T-helper 2 cell treated with Interferon-gamma antibody and Interleukin-4, amounts not matched to agents 100 ng/mL and 5 ng/mL, for 36 hours (primary cell): ENCODE measurements at regions not wholly inside any gene's neighbourhood (a gene's known extent, or its start where the extent isn't known, plus 50 kb on each side); places are given as distances from the start of the nearest gene placed in this dataset.

Experiments
- intact Hi-C: fragments of 100-400 bp; cut with micrococcal nuclease; formaldehyde crosslinking; loops from one replicate; pipeline ENCODE4 v1.15.1; 2023

DNA sequence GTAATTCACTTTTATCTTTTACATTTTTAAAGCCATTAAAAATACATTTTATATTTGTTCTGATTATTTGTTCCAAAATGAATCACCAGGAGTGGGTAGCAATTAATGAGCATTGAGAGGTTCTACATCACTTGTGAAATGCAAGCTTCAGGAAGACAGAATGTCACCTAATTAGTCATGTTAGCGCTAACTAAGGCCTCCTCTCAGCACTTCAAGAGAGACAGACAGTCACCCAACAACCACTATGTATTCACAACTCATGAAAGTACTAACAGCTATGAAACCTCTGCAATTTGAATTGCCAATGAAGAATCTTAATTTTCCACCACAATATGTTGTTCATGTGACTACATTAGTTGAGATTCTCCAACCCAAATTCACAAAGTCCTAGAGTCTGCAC is 611.0 kb downstream of the KCNJ3 start:
- intact Hi-C loops, result no loop called here

GRCh38 chr2:155308367-155309009 is 610.0 kb downstream of the KCNJ3 start:
- intact Hi-C loops, result no loop called here

DNA sequence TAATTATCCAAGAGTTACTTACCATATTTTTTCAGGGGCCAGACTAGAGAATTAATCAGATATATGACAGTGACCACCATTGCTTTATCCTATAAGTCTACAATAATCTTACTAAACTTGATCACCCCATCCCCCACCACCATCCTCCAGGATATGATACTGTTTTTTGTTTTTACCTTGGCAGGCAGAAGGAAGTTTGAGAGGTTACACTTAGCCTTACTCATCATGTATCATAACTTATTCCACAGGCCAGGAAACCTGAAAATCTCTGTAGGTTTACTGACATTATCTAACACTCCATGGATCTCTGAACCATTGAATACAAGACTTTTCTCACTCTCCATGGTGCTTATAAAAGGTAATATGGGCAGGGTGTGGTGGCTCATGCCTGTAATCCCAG is 602.7 kb downstream of the KCNJ3 start:
- intact Hi-C loops, result no loop called here

DNA sequence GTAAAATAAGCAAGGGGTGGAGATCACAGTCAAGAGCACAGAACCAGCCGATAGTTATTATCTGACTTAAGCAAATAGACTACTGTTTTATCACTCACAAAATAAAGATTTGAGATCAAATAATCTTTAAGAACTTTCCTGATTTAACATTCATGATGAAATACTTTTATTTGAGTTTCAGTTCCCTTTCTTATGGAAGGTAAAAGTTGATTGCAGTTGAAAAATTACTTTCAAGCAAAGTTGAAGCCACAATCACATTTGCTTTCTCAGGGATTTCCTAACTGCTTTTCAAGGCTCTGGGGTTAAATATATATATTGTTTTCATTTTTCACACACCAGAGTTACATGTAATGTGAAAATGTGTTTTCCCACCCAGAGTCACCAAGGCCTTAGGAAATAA is 599.5 kb downstream of the KCNJ3 start:
- intact Hi-C loops, result no loop called here

GRCh38 chr2:155294358-155294757 is 595.9 kb downstream of the KCNJ3 start:
- intact Hi-C loops, result no loop called here

DNA sequence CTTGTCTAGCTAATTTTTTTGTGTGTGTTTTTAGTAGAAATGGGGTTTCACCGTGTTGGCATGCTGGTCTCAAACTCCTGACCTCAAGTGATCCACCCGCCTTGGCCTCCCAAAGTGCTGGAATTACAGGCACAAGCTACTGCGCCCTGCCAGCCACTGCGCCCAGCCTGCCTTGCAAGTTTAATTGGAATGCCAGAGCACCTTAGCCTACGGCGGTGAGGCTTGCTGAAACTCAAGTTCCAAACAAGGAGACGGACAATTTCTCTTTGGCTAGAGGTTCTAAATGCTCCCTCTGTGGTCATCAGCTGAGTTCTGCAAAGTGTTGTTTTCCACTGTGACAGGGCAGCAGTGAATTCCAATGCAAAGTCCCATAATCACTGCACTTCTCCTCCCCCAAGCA is 583.4 kb downstream of the KCNJ3 start:
- intact Hi-C loops, result no loop called here

DNA sequence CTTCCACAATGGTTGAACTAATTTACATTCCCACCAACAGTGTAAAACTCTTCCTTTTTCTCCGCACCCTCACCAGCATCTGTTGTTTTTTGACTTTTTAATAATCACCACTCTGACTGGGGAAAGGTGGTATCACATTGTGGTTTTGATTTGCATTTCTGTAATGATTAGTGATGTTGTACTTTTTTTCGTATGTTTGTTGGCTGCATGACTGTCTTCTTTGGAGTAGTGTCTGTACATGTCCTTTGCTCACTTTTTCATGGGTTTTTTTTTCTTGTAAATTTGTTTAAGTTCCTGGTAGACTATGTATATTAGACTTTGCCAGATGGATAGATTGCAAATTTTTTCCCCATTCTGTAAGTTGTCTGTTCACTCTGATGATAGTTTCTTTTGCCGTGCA is 574.8 kb downstream of the KCNJ3 start:
- intact Hi-C loops, result no loop called here

- intact Hi-C loops, result no loop called here
These were observed 568.1 kb downstream of the KCNJ3 start for GRCh38 chr2:155266583-155266982.

DNA sequence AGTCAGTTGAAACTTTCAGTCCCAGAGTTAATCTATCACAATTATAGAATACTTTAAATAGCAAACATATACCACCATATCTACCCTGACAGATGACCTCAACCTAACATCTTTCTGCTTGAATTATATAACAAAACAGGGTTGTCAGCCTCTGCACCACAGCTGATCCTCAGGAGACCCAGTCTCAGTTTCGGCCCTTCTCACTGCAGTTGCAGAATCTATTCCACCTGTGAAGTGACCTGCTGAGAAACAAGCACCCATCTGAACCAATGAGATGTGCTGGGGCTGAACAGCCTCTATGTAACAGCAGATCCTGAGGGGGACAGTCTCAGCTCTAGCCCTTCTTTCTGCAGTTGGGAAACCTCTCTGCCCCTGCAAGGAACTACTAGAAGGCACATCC is 567.6 kb downstream of the KCNJ3 start:
- intact Hi-C loops, result no loop called here

DNA sequence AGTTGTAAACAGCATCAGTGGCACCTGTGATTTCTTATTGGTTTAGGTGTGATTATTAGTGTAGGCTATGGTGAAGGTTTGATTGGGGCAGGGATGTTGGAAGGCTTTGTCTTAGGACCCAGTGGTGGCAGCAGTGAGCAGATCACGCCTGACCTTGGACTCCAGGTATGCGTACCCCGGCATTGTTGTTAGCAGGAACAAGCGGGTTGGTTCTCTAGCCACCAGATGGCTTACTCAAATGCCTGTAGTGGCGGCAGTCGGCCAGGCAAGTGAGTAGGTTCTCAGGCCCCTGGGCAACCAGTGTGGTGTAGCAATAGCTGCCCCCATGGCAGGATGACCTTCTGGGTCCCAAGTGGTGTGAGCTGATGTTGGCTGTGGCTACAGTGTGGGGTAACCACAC is 558.3 kb downstream of the KCNJ3 start:
- intact Hi-C loops, result no loop called here

- intact Hi-C loops, result no loop called here
These were observed 552.3 kb downstream of the KCNJ3 start for GRCh38 chr2:155250800-155251199.

DNA sequence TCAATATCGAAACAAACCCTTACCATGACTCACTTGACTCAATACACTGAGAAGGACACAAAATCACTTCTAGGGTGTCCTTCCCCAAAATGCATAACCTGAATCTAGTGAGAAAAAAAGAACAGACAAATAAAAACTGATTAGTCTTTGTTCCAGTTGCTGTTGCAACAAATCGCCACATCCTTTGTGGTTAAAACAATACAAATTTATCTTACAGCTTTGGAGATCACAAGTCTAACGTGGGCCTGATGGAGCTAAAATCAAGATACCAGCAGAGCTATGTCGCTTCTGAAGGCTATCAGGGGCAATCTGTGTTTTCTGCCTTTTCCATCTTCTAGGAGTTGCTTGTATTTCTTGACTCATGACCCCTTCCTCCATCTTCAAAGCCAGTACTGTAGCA is 541.7 kb downstream of the KCNJ3 start:
- intact Hi-C loops, result no loop called here

DNA sequence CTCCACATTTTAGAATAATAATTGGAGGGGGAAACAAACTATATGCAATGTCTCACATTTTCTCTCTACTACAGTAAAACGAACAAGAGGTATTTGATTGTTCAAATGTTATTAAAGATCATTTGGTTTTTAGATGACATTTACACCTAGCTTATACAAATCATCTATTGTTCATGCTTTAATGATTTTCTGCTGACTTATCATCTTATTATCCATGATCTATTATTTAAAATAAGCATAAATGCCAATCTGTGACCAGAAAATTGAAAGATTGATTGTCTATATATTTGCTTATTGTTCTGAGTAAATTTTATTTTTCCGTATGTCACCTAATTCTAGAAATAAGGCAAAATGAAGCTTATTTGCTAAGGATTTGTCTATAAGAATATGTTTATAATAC is 537.2 kb downstream of the KCNJ3 start:
- intact Hi-C loops, result no loop called here

DNA sequence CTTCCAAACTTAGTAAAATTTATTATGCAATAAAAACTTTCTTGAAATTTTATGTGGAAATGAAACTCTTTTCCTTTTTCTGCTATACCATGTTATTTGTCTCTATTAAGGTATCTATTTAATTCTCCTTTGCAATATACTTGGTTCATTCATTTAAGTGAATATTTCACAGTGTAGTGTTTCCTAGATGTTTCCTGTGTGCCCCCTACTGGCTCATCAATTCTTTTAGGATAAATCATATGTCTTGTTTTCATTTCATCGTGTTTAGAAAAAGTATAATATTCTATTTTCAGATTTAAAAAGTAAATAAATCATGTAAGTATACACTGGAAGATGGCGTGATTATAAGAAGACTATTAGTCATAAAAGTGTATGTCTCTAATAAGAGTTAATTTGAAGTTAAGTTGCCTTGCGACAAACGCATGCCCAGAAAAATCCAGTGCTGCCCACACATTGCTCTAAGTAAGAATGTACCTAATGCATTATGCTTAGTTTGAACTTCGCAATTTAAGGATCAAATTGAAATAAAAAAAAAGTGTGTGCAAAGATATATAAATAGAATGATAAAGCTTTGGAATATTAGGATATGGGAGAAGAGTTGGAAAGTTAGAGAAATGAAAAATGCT is 525.4 kb downstream of the KCNJ3 start:
- intact Hi-C loops, result no loop called here

DNA sequence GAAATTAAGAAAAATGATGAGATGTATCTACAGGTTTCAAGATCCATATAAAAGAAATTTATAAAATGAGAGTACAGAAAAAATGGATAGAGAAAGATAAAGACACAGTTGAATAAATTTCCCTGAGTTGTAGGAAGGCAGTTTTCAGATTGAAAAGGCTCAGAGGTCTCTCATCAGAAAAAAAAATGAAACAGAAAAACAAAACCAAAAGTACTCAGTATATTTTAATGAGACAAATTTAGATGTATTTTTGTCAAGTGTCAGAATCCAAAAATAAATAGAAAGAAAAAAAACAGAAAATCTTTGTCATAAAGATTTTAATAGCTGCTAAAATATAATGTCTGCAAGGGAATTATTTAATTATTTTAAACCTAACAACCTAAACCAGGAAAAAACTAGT is 520.5 kb downstream of the KCNJ3 start:
- intact Hi-C loops, result no loop called here

DNA sequence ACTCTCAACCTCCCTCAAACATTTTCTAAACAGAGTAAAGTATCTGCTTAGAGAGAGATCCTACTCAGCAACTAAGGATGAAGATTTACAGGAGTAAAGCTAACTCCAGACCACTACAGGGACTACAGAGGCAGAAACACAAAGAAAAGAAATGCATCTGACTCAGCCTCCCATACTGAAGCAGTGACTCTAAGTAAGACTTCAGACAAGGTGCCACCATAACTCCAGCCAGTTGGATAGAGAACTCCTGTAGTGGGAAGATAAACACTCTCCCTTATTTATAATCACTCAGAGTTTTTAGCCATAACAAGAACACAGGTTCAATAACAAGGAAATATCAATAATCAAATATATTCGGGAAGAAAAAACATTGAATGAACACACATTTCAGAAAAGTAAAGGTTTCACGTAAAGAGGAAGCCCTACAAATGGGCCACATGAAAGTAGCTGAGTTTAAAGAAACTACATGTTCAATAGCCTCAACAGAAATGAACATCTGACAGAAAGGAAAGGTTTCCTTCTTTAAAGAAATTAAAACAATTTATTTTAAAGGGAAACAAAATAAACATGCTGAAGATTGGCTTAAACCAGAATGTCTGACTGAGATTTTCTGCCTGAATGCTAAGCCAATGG is 519.9 kb downstream of the KCNJ3 start:
- intact Hi-C loops, result no loop called here

DNA sequence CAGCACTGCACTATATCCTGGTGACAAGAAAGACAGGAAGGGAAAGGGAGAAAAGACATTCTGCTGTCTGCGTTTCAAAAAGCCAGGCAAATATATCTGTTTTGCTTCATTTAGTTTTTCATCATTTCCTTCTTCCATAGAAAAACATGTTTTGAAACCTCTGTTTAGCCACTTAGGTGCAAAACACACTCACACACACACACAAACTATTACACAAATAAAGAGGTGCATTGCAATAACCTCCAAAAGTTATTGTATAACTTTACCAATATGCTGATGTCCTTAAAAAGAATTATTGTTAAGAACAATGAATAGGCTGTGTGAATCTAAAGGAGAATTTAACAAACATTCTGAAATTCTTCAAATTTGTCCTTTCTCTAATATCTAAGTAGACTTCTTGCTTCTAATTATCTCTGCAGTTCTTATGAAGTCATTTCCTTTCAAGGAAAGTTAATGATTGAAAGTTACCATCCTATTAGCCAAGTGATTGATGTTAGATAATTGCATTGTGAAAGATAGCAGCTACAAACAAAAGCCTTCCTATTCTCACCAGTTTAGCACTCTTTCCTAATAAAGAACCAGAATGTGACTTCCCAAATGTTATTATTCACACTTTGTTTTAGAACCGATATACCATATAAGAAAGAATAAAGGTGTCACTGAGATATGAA is 516.7 kb downstream of the KCNJ3 start:
- intact Hi-C loops, result no loop called here

DNA sequence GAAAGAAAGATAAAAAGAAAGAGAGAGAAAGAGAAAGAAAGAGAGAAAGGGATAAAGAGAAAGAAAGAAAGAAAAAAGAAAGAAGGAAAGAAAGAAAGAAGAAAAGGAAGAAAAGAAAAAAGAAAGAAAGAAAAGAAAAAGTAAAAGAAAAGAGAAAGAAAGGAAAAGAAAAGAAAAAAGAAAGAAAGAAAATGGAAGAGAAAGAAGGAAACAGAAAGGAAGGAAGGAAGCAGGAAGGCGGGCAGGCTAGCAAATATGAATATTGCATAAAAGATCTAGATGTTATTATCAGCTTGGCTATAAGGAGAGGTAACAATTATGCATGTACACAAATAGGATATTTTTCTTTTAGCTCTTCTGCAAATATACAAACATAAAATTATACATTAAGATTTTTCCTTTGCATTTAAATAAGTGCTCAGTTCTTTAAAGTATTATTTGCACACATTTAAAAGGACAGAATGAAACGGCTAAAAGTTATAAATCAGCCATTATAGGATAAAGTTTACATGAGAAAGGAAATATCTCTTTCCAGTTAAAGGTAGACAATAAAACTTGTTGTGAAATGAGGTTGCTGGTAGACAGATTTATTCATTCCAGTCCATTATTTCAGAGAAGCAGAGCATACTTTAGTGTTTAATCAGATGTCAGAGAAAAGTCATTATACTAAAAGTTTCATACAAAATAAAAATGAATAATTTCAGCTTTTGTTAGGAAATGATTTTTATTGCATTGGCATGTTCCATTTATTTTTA is 511.4 kb downstream of the KCNJ3 start:
- intact Hi-C loops, result no loop called here

GRCh38 chr2:155203178-155203577 is 504.7 kb downstream of the KCNJ3 start:
- intact Hi-C loops, result no loop called here

DNA sequence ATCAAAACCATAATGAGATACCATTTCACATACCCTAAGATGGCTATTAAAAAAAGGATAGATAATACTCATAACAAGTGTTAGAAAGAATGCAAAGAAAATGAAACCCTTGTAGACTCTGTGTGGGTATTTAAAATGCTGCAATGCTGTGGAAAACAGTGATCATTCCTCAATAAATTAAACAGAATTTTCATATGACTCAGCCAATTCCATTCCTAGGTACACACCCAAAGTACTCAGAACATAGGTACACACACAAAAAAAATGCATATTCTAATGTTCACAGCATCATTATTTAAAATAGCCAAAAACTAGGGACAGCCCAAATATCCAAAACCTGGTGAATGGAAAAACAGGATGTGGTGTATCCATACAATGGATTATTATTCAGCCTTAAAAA is 502.3 kb downstream of the KCNJ3 start:
- intact Hi-C loops, result no loop called here

GRCh38 chr2:155190342-155190741 is 491.8 kb downstream of the KCNJ3 start:
- intact Hi-C loops, result no loop called here

DNA sequence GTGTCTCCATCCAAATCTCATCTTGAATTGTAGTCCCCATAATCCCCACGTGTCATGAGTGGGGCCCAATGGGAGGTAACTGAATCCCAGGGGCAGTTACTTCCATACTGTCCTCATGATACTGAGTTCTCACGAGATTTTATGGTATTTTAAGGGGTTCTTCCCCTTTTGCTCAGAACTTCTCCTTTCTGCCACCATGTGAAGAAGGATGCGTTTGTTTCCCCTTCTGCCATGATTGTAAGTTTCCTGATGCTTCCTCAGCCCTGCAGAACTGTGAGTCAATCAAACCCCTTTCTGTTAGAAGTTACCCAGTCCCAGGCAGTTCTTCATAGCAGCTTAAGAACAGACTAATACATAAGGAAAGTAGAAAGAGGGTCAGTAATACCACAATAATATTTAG is 480.4 kb downstream of the KCNJ3 start:
- intact Hi-C loops, result no loop called here
